Effector memory CD8-positive, alpha-beta T cell (primary cell): ENCODE measurements at regions not wholly inside any gene's neighbourhood (a gene's known extent, or its start where the extent isn't known, plus 50 kb on each side); places are given as distances from the start of the nearest gene placed in this dataset.

Experiments used
- ATAC-seq: fragments of 150-1000 bp; cut with Tn5 transposase; replicated peaks from 2 replicates; pipeline ENCODE4 v1.10.0; 2021; ENCODE audit warnings: mild to moderate bottlenecking, moderate library complexity
- DNase-seq, 3 experiments: peaks; one replicate each; pipeline ENCODE4 v3.0.0; 2021
- H3K27ac Mint-ChIP-seq, 2 donors: one replicate each; pipeline ENCODE4 v1.8.0; 2022; ENCODE audit warnings: mild to moderate bottlenecking in 2 of 2, mixed read lengths in 2 of 2, moderate library complexity in 2 of 2
- H3K27me3 Mint-ChIP-seq, 2 donors: one replicate each; pipeline ENCODE4 v1.8.0; 2022; ENCODE audit warnings: mixed read lengths in 2 of 2
- H3K36me3 Mint-ChIP-seq: one replicate; pipeline ENCODE4 v1.8.0; 2022; ENCODE audit warnings: mild to moderate bottlenecking, moderate library complexity, mixed read lengths; ENCODE audit not compliant: insufficient read depth
- H3K4me1 Mint-ChIP-seq, 2 donors: one replicate each; pipeline ENCODE4 v1.8.0; 2022; ENCODE audit warnings: low read depth in 2 of 2, mixed read lengths in 2 of 2
- H3K4me3 Mint-ChIP-seq, 2 donors: one replicate each; pipeline ENCODE4 v1.8.0; 2022; ENCODE audit warnings: mild to moderate bottlenecking in 2 of 2, mixed read lengths in 2 of 2, moderate library complexity in 2 of 2
- H3K9me3 Mint-ChIP-seq, 2 donors: one replicate each; pipeline ENCODE4 v1.8.0; 2022; ENCODE audit warnings: mixed read lengths in 2 of 2

DNA sequence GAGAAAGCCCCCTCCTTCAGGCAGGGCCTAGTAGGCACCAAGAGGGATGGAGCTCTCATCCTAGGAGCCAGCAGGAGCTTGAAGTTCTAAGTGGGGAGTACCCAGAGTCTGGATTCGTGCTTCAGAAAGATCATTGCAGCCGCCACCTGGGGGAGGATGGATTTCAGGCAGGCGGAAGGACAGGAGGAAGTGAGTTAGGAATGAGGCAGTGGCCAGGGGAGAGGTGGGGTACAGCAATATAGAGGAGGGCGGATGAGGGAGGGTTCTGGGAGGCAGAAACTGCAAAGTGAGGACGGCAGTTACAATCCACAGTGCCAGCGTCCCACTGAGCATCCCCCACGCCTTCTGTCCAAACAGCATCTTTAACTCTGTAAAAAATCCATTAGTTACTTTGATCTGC is 65.2 kb upstream of the LINGO1 start:
- Mint-ChIP-seq H3K4me1 (no peaks in the 10 kb centered on the region), H3K36me3 (no peaks in the 10 kb centered on the region), H3K4me3 (no peak overlapping the region), H3K27ac (no peak overlapping the region), H3K27me3 (peaks cover 27 to 50% of the 10 kb centered on the region in 2 donors), H3K9me3 (peaks cover 0 to 6% of the 10 kb centered on the region in 2 donors)
- DNase-seq (no peak), ATAC-seq (no peak)

DNA sequence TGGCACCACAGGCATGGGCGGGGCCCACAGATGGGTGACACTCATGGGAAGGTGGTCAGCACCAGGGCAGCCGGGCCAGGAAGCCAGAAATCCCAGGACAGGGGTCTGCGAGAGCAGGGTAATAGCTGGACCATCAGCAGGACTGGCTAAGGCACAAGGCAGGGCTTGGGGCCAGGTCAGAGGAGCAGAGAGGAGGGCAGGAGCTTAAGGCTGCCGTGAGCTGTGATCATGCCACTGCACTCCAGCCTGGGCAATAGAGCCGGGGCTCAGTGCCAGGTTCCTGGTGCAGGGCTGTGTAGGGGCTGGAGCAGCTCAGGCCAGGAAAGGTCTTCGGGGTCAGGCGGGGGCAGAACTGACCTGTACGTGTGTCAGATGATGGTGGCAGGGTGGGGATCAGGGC is 64.2 kb upstream of the LINGO1 start:
- no peaks in the 10 kb centered on the region for H3K4me1 Mint-ChIP-seq
- ATAC-seq (no peak), DNase-seq (no peak)
- peaks cover 31 to 53% of the 10 kb centered on the region in 2 donors for H3K27me3 Mint-ChIP-seq
- no peaks in the 10 kb centered on the region for H3K36me3 Mint-ChIP-seq
- H3K4me3 Mint-ChIP-seq, result no peak overlapping the region
- H3K9me3 Mint-ChIP-seq, result no peaks in the 10 kb centered on the region
- H3K27ac Mint-ChIP-seq, result no peak overlapping the region

DNA sequence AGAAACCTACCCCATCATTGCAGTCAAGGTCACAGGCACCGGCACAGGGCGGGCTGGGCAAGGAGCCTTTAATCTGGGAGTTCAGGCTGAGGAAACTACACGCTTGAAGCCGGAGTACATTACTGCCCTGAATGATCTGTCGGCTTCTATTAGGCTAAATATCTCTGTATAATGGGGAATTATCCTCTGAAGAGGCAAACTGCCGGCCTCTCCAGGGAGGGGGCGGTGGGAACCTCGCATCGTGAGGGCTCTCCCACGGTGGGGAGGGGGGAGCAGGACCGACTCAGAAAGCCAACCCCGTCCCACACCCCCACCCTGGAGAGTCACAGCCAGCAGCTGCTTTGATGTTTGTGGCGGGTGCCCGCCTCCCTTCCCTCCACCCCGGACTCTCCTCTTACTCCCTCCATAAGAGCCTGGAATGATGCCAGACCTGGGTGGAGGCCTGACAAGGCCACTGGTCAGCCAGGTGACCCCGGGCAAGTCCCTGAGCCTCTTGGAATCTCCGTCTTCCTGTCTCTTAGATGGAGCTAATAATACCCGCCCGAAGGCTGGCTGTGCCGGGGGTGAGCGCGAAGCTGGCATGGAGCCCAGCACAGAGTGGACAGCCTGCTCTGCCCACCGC is 63.4 kb upstream of the LINGO1 start:
- no peak overlapping the region for H3K27ac Mint-ChIP-seq
- H3K36me3 Mint-ChIP-seq, result no peaks in the 10 kb centered on the region
- no peaks in the 10 kb centered on the region for H3K4me1 Mint-ChIP-seq
- ATAC-seq, result no peak
- no peak overlapping the region for H3K4me3 Mint-ChIP-seq
- no peaks in the 10 kb centered on the region for H3K9me3 Mint-ChIP-seq
- H3K27me3 Mint-ChIP-seq, result peaks cover 37 to 61% of the 10 kb centered on the region in 2 donors
- no peak for DNase-seq

DNA sequence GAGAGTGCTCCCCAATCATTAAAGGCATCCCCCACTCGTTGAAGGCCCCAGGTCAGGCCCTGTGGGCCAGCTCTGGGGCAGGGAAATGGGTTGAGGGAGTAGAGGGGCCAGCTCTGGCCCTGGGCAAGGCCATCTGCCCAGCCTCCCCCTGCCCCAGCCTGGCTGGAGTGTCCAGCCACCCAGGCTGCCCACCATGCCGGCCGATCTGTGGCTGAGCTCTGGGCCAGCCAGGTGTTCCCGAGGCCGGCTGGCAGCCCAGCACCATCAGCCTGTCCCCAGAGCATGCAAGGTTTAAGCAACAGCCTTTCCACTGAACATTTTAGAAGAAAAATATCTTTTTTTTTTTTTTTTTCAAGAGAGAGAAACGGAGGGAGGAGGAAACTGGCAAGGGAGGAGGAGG is 62.8 kb upstream of the LINGO1 start:
- ATAC-seq, result no peak
- DNase-seq, result no peak
- H3K4me1 Mint-ChIP-seq, result no peaks in the 10 kb centered on the region
- no peak overlapping the region for H3K4me3 Mint-ChIP-seq
- no peak overlapping the region for H3K27ac Mint-ChIP-seq
- H3K9me3 Mint-ChIP-seq, result no peaks in the 10 kb centered on the region
- H3K36me3 Mint-ChIP-seq, result no peaks in the 10 kb centered on the region
- H3K27me3 Mint-ChIP-seq, result peaks cover 37 to 67% of the 10 kb centered on the region in 2 donors

DNA sequence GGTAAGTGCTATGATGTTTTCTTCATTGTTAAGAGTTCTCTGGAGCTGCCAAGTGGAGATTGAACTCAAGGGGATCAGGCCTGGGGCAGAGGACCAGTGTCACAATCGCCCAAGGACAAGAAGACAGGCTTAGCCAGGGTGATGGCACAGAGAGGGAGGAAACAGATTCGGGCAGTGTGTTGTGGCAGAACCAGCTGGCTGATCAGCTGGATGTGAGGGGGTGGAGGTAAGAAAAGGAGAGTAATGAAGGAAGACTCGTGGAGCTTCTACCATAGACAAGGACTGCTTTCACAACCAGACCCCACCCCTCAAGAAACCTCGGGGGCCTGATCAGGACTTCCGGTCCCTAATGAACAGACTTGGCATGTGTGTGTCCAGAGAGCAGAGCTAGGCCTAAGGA is 60.9 kb upstream of the LINGO1 start:
- Mint-ChIP-seq H3K27ac (no peak overlapping the region), H3K9me3 (no peaks in the 10 kb centered on the region)

DNA sequence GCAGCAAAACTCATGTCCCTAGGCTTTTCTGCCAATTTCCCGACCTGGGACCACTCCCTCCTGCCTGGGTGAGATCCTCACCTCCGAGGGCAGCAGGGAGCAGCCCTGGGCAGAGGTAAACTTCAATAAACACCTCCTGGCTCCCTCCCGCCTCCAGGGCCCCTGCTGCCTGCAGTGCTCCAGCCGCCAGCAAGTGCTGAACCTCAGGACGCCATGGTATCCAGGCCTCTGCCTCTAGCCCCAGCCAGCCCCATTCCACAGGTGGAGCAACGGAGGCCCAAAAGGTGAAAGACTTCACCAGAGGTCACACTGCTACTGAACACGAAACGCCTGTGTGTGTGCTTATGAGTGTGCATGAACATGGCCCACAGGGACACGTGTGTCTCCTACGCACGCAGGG is 59.9 kb upstream of the LINGO1 start:
- Mint-ChIP-seq H3K36me3 (no peaks in the 10 kb centered on the region), H3K9me3 (no peaks in the 10 kb centered on the region), H3K4me3 (no peak overlapping the region), H3K4me1 (no peaks in the 10 kb centered on the region), H3K27ac (no peak overlapping the region), H3K27me3 (peaks cover 43 to 85% of the 10 kb centered on the region in 2 donors)
- DNase-seq, result no peak
- no peak for ATAC-seq

More for the DNA sequence above, 60.9 kb upstream of the LINGO1 start:
- Mint-ChIP-seq H3K4me3 (no peak overlapping the region), H3K36me3 (no peaks in the 10 kb centered on the region), H3K27me3 (peaks cover 43 to 86% of the 10 kb centered on the region in 2 donors), H3K4me1 (no peaks in the 10 kb centered on the region)
- ATAC-seq (no peak), DNase-seq (no peak)

DNA sequence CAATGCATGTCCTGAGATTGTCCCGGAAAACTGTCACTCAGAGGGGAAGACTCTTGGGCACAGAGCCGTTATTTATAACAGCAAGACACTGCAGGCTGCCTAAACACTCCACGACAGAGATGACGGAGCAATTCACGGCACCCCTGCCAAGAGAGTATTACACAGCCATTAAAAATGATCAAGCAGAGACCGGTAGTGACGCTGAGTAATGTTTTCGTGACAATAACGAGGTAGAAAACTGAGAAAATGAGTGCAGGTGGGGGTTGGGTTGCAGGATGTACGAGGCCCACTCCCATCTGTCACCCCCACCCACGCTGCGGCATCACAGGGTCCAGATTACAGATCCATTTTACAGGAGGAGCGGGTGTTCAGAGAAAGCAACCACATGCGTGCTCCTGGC is 58.9 kb upstream of the LINGO1 start:
- DNase-seq (no peak), ATAC-seq (no peak)
- H3K27me3 Mint-ChIP-seq, result peaks cover 46 to 85% of the 10 kb centered on the region in 2 donors
- H3K36me3 Mint-ChIP-seq, result no peaks in the 10 kb centered on the region
- H3K4me1 Mint-ChIP-seq, result no peaks in the 10 kb centered on the region
- H3K9me3 Mint-ChIP-seq, result no peaks in the 10 kb centered on the region
- H3K4me3 Mint-ChIP-seq, result no peak overlapping the region
- H3K27ac Mint-ChIP-seq, result no peak overlapping the region

DNA sequence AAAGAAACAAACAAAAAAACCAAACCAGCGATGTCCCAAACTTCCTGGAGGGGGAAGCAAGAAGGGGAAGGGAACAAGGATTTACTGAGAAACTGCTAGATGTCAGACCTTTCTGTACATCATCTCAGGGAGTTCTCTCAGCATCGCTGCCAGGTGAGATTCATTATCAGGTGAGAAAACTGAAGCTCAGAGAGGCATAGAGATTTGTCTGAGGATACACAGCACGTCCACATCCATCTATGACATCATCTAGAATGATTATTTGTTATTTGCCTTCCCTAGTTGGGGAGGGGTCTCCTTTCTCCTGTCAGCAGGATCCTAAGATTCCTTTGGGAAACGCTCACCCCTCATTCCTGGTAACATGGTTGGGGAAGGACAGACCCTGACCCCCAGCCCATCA is 57.1 kb upstream of the LINGO1 start:
- Mint-ChIP-seq H3K27ac (no peak overlapping the region), H3K4me1 (no peaks in the 10 kb centered on the region), H3K27me3 (peaks cover 46 to 85% of the 10 kb centered on the region in 2 donors), H3K36me3 (no peaks in the 10 kb centered on the region), H3K4me3 (no peak overlapping the region), H3K9me3 (no peaks in the 10 kb centered on the region)
- DNase-seq, result no peak
- no peak for ATAC-seq

DNA sequence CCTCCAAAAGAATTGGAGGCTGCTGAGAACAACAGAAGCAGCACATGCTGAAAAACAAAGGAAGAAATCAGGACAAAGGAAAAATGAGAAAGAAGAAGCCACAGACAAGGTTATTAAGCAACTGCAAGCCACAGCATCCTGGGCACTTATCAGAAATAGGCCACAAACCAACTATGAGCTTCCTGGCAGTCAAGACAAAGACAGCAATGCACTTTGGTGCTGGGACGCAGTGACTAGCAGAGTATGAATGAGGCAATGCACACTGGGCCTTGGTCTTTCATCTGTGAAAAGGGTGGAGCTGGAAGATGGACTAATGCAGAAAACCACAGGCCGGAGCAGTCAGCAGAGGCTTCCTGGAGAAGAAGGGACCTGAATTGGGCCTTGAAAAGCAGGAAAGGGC is 56.0 kb upstream of the LINGO1 start:
- Mint-ChIP-seq H3K4me1 (no peaks in the 10 kb centered on the region), H3K27me3 (peaks cover 40 to 81% of the 10 kb centered on the region in 2 donors), H3K36me3 (peaks cover 3% of the 10 kb centered on the region), H3K4me3 (no peak overlapping the region), H3K9me3 (no peaks in the 10 kb centered on the region), H3K27ac (no peak overlapping the region)
- DNase-seq, result no peak
- no peak for ATAC-seq

DNA sequence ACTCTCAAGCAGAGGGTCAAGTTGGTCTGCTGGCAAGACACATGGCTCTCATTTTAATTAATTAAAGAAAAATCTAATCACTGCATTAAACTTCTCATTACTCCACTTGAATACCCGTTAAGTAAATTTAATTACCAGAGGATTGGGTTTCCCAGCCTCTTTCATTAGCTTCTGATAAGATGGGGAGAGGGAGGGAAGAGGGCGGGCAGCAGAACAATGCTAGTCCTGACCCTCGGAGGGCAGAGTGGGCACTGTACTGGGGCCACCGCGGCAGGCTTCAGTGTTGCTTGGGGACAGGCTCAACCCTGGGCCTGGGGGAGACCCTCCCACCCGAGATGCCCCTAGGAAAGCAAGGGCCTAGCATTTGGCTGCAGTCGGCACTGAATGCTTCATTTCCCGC is 55.6 kb upstream of the LINGO1 start:
- Mint-ChIP-seq H3K27ac (no peak overlapping the region), H3K27me3 (peaks cover 36 to 81% of the 10 kb centered on the region in 2 donors), H3K9me3 (no peaks in the 10 kb centered on the region), H3K36me3 (peaks cover 3% of the 10 kb centered on the region), H3K4me3 (no peak overlapping the region), H3K4me1 (no peaks in the 10 kb centered on the region)
- DNase-seq, result no peak
- no peak for ATAC-seq

DNA sequence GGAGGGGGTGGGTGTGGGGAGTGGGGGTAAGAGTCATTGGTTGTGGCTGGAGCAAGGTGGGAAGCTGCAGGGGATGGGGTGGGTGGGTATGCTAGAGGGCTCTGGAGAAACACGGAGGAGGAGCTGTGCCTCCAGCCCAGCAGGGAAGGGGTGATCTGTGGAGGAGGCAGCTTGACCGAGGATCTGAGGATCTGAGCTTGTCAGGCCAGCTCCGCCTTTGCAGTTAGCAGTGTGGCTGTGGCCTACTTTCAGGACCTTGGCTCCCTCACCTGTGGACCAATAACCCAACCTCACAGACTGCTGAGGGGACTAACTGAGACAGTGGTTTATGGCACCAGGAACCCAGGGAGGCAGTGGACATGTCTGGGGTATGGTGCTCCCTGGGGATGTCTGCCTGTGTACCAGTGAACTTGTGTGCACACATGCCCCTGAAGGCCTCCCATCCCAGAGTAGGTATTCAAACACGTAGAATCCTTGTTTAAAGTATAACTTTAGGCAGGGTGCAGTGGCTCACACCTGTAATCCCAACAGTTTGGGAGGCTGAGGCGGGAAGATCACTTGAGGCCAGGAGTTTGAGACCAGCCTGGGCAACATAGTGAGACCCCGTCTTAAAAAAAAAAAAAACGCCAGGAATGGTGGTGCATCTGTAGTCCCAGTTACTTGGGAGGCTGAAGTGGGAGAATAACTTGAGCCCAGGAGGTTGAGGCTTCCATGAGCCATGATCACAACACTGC is 52.5 kb upstream of the LINGO1 start:
- DNase-seq (no peak), ATAC-seq (no peak)
- Mint-ChIP-seq H3K36me3 (peaks cover 3% of the 10 kb centered on the region), H3K4me3 (no peak overlapping the region), H3K4me1 (no peaks in the 10 kb centered on the region), H3K9me3 (no peaks in the 10 kb centered on the region), H3K27ac (no peak overlapping the region), H3K27me3 (peaks cover 34 to 81% of the 10 kb centered on the region in 2 donors)

DNA sequence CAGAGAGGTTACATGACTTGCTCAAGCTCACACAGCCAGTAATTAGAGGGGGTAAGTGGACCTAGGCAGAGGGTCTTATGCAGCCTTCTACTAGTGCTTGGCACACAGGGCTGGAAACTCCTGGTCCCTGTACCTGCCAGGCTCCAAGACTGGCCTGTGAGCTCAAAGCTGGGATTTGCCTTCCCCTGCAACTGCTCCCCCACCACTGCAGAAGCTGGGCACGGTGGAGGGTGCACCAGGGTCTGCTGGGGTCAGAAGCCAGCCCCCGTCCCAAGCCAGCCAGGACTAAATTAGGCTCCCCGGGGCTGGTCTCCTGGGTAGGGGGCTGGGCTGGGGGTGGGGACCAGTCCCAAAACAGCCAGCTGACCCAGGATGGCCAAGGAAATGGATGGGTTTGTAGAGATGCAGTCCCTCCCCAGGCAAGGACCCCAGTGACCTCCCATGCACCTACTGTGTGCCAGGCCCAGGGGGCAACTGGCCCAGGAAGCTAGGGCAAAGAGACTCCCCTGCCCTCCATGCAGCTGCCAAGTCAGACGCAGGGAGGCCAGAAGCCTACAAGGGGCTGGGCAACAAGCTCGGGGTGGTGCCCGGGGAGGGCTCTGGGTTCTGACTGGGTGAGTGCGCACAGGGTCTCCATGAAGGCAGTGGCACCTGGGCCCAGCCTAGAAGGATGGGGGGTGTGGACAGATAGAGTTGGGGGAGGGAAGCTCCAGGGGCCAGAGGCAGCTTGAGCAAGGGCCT is 51.8 kb upstream of the LINGO1 start:
- Mint-ChIP-seq H3K27me3 (peaks cover 30 to 81% of the 10 kb centered on the region in 2 donors), H3K4me1 (no peaks in the 10 kb centered on the region), H3K9me3 (no peaks in the 10 kb centered on the region), H3K36me3 (peaks cover 3% of the 10 kb centered on the region), H3K4me3 (no peak overlapping the region), H3K27ac (no peak overlapping the region)
- DNase-seq (no peak), ATAC-seq (no peak)

DNA sequence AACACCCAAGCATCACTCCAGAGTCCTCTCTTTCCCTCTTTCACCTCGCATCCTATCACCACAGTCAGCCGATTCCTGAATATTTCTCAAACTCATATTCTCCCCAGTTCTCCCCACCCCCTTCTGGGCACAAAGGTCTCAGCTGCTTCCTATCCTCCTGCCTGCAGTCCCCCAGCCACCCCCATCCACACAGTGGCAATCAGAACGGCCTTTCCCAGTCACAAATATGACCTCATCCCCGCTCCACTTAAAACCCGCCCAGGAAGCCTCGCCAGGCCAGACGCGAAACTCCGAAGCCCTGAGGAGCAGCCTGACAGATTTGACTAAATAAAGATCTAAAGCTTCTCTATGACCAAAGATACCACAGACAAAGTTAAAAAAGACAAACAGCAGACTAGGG is 49.9 kb upstream of the LINGO1 start:
- Mint-ChIP-seq H3K4me1 (no peaks in the 10 kb centered on the region), H3K27ac (no peak overlapping the region), H3K9me3 (no peaks in the 10 kb centered on the region), H3K36me3 (peaks cover 3% of the 10 kb centered on the region), H3K27me3 (peaks cover 38 to 83% of the 10 kb centered on the region in 2 donors), H3K4me3 (no peak overlapping the region)
- no peak for ATAC-seq
- DNase-seq, result no peak
